Natural killer cell (primary cell): ENCODE measurements at regions not wholly inside any gene's neighbourhood (a gene's known extent, or its start where the extent isn't known, plus 50 kb on each side); places are given as distances from the start of the nearest gene placed in this dataset.

Experiments
- ATAC-seq, 3 donors: fragments of 150-1000 bp in 2 of 3; fragments of 200-7000 bp in 1 of 3; cut with Tn5 transposase; 1 replicate in 1 of 3; 2 replicates in 2 of 3; pipeline ENCODE4 v1.10.0; 2021; ENCODE audit warnings: mild to moderate bottlenecking in 2 of 3, moderate library complexity in 2 of 3
- DNase-seq, 2 donors: peaks; one replicate each; pipeline versions ENCODE4 v3.0.0 to v3.0.0-alpha.2; 2013 to 2021; ENCODE audit warnings: mixed read lengths in 1 of 2
- H3K27ac ChIP-seq: one replicate; pipeline ENCODE4 v1.5.1; 2013; ENCODE audit warnings: mild to moderate bottlenecking, low read length
- H3K27me3 ChIP-seq: one replicate; pipeline ENCODE4 v1.6.1; 2013; ENCODE audit warnings: low read length; ENCODE audit not compliant: control insufficient read depth, insufficient read depth
- H3K36me3 ChIP-seq: one replicate; pipeline ENCODE4 v1.6.1; 2013; ENCODE audit warnings: low read length; ENCODE audit not compliant: control insufficient read depth, insufficient read depth
- H3K4me1 ChIP-seq: one replicate; pipeline ENCODE4 v1.6.1; 2013; ENCODE audit warnings: low read length; ENCODE audit not compliant: control insufficient read depth, insufficient read depth
- H3K4me3 ChIP-seq: one replicate; pipeline ENCODE4 v1.5.1; 2013; ENCODE audit warnings: low read length
- H3K9me3 ChIP-seq: one replicate; pipeline ENCODE4 v1.6.1; 2013; ENCODE audit warnings: low read length; ENCODE audit not compliant: control insufficient read depth, insufficient read depth
- H3K27ac Mint-ChIP-seq, 2 donors: one replicate each; pipeline ENCODE4 v1.8.0; 2022; ENCODE audit warnings: mild to moderate bottlenecking in 2 of 2, mixed read lengths in 2 of 2, moderate library complexity in 1 of 2
- H3K27me3 Mint-ChIP-seq, 2 donors: one replicate each; pipeline ENCODE4 v1.8.0; 2022; ENCODE audit warnings: low read depth in 2 of 2, mixed read lengths in 2 of 2
- H3K36me3 Mint-ChIP-seq: one replicate; pipeline ENCODE4 v1.8.0; 2022; ENCODE audit warnings: mixed read lengths
- H3K4me1 Mint-ChIP-seq, 2 donors: one replicate each; pipeline ENCODE4 v1.8.0; 2022; ENCODE audit warnings: mixed read lengths in 2 of 2
- H3K4me3 Mint-ChIP-seq: one replicate; pipeline ENCODE4 v1.8.0; 2022; ENCODE audit warnings: mild to moderate bottlenecking, moderate library complexity, mixed read lengths
- H3K9me3 Mint-ChIP-seq, 2 donors: one replicate each; pipeline ENCODE4 v1.8.0; 2022; ENCODE audit warnings: mixed read lengths in 2 of 2
- CTCF ChIP-seq: fragments of 200-600 bp; IDR thresholded peaks from one replicate; pipeline ENCODE4 v1.8.0; 2022; ENCODE audit warnings: antibody characterized with exemption
- WGBS: methylation state at CpG from one replicate; pipeline ENCODE4 v1.1.7; 2013; ENCODE audit warnings: missing lambda C conversion rate; ENCODE audit not compliant: insufficient coverage; 5-methylcytosine and 5-hydroxymethylcytosine counted together
- intact Hi-C: fragments of 100-400 bp; cut with micrococcal nuclease; formaldehyde crosslinking; loops from one replicate; pipeline ENCODE4 v1.14.2; 2022

GRCh38 chr5:87948486-87948885 lies 320.2 kb downstream of the TMEM161B start:
- no peak overlapping the region for H3K27ac Mint-ChIP-seq
- no peak for ATAC-seq
- 100% methylated on average over 2 of the region's 2 CpGs for whole genome bisulfite sequencing

GRCh38 chr5:87946271-87946670 lies 322.4 kb downstream of the TMEM161B start:
- H3K27ac Mint-ChIP-seq: no peak overlapping the region
- DNase-seq (no peak), ATAC-seq (no peak)
- H3K9me3 Mint-ChIP-seq: peaks cover 0 to 3% of the 10 kb centered on the region in 2 donors
- no peaks in the 10 kb centered on the region for H3K27me3 Mint-ChIP-seq
- 72% methylated on average over 2 of the region's 4 CpGs for WGBS
- no peaks in the 10 kb centered on the region for H3K36me3 ChIP-seq
- H3K4me1 Mint-ChIP-seq: no peaks in the 10 kb centered on the region
- no peak overlapping the region for H3K4me3 ChIP-seq
- no peaks in the 10 kb centered on the region for H3K27me3 ChIP-seq
- intact Hi-C loops: no loop called here
- no peaks in the 10 kb centered on the region for H3K4me1 ChIP-seq
- H3K9me3 ChIP-seq: peaks cover 3% of the 10 kb centered on the region
- H3K27ac ChIP-seq: no peak overlapping the region
- H3K4me3 Mint-ChIP-seq: no peak overlapping the region
- TF ChIP-seq CTCF: no peak
- H3K36me3 Mint-ChIP-seq: no peaks in the 10 kb centered on the region

More at GRCh38 chr5:87948486-87948885, 320.2 kb downstream of the TMEM161B start:
- no peak overlapping the region for H3K4me3 ChIP-seq
- H3K4me1 Mint-ChIP-seq: no peaks in the 10 kb centered on the region
- intact Hi-C loops: no loop called here
- H3K36me3 Mint-ChIP-seq: no peaks in the 10 kb centered on the region
- no peak for DNase-seq
- no peak for TF ChIP-seq CTCF
- no peaks in the 10 kb centered on the region for H3K36me3 ChIP-seq
- H3K27ac ChIP-seq: no peak overlapping the region
- peaks cover 0 to 3% of the 10 kb centered on the region in 2 donors for H3K9me3 Mint-ChIP-seq
- H3K27me3 Mint-ChIP-seq: no peaks in the 10 kb centered on the region
- no peak overlapping the region for H3K4me3 Mint-ChIP-seq
- peaks cover 3% of the 10 kb centered on the region for H3K9me3 ChIP-seq
- H3K4me1 ChIP-seq: no peaks in the 10 kb centered on the region
- no peaks in the 10 kb centered on the region for H3K27me3 ChIP-seq

GRCh38 chr5:87945286-87945650 lies 323.4 kb downstream of the TMEM161B start:
- H3K27me3 Mint-ChIP-seq: no peaks in the 10 kb centered on the region
- Histone ChIP-seq H3K4me3 (no peak overlapping the region), H3K36me3 (no peaks in the 10 kb centered on the region), H3K4me1 (no peaks in the 10 kb centered on the region), H3K9me3 (peaks cover 2% of the 10 kb centered on the region), H3K27ac (no peak overlapping the region), H3K27me3 (no peaks in the 10 kb centered on the region)
- no peak for DNase-seq
- no peak for TF ChIP-seq CTCF
- WGBS: 100% methylated on average over 1 of the region's 2 CpGs
- H3K9me3 Mint-ChIP-seq: peaks cover 0 to 5% of the 10 kb centered on the region in 2 donors
- H3K27ac Mint-ChIP-seq: no peak overlapping the region
- intact Hi-C loops: no loop called here
- H3K4me1 Mint-ChIP-seq: no peaks in the 10 kb centered on the region
- H3K4me3 Mint-ChIP-seq: no peak overlapping the region
- no peak for ATAC-seq
- no peaks in the 10 kb centered on the region for H3K36me3 Mint-ChIP-seq

- no peaks in the 10 kb centered on the region for H3K36me3 Mint-ChIP-seq
- Histone ChIP-seq H3K4me1 (no peaks in the 10 kb centered on the region), H3K9me3 (no peaks in the 10 kb centered on the region), H3K36me3 (no peaks in the 10 kb centered on the region), H3K27me3 (no peaks in the 10 kb centered on the region), H3K27ac (no peak overlapping the region), H3K4me3 (no peak overlapping the region)
- intact Hi-C loops: no loop called here
- H3K9me3 Mint-ChIP-seq: peaks cover 0 to 5% of the 10 kb centered on the region in 2 donors
- TF ChIP-seq CTCF: no peak
- WGBS: 23% methylated on average over 9 of the region's 9 CpGs
- H3K27me3 Mint-ChIP-seq: no peaks in the 10 kb centered on the region
- H3K27ac Mint-ChIP-seq: no peak overlapping the region
- DNase-seq: no peak
- no peaks in the 10 kb centered on the region for H3K4me1 Mint-ChIP-seq
- no peak for ATAC-seq
- H3K4me3 Mint-ChIP-seq: no peak overlapping the region
Measured at GRCh38 chr5:87944553-87945285, 323.9 kb downstream of the TMEM161B start.
